ENCODE measurements at regions not wholly inside any gene's neighbourhood (a gene's known extent, or its start where the extent isn't known, plus 50 kb on each side); places are given as distances from the start of the nearest gene placed in this dataset.

DNA sequence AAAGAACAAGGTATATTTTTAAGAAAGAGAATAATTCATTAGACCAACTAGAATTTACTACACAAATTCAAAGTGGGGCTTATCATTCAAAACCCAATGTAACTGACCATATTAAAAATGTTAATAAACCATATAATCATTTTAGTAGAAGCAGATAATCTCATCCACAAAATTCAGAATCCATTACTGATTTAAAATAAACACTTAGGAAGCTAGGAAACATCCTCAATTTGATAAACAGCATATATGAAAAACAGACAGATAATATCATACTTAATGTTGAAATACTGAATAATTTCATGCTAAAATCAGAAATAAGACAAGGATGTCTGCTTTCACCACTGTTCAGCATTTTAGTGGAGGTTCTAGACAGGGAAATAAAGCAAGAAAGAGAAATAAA lies 902.8 kb upstream of the PHF14 start:
- H3K27me3 ChIP-seq (ENCODE audit: control insufficient read depth in 2 of 2, insufficient read depth in 1 of 2, low read length in 1 of 2), result no peaks in the 10 kb centered on the region
- H3K9me3 ChIP-seq (ENCODE audit: control insufficient read depth in 2 of 2, insufficient read depth in 1 of 2, low read length in 1 of 2), result no peaks in the 10 kb centered on the region
- H3K4me1 ChIP-seq (ENCODE audit: control insufficient read depth in 2 of 2, insufficient read depth in 2 of 2, low read length in 2 of 2), result no peaks in the 10 kb centered on the region
- H3K4me3 ChIP-seq (ENCODE audit: low read length in 2 of 2), result no peak overlapping the region
- no peaks in the 10 kb centered on the region for H3K36me3 ChIP-seq (ENCODE audit: control insufficient read depth in 2 of 2, insufficient read depth in 2 of 2, low read length in 1 of 2)
- no peak for DNase-seq (ENCODE audit: low read depth in 6 of 9, low spot score in 9 of 9)
- H3K27ac ChIP-seq (ENCODE audit: low read depth in 1 of 2, low read length in 1 of 2), result no peak overlapping the region

DNA sequence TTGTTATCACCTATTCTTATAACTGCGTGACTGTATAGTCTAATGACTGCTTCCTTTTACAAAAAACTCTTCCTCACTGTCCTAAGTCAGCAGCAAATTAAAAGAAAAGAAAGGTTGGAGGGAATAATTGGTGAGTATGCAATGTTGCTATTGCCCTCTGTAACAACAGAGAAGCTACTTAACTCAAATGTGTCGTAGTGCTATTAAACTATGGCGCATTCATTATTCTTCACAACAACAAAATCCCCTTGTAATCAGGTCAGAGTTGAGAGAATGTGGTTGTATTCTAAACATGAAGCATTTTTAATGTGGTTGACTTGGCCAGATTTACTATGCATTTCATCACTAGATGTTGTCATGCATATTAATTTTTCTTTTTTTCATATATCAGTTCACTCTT lies 897.8 kb upstream of the PHF14 start:
- H3K4me3 ChIP-seq (ENCODE audit: low read length in 2 of 2), result no peak overlapping the region
- no peak for DNase-seq (ENCODE audit: low read depth in 6 of 9, low spot score in 9 of 9)
- 94% methylated on average over 3 of the region's 3 CpGs for WGBS
- H3K36me3 ChIP-seq (ENCODE audit: control insufficient read depth in 2 of 2, insufficient read depth in 2 of 2, low read length in 1 of 2), result no peaks in the 10 kb centered on the region
- H3K4me1 ChIP-seq (ENCODE audit: control insufficient read depth in 2 of 2, insufficient read depth in 2 of 2, low read length in 2 of 2), result no peaks in the 10 kb centered on the region
- H3K27ac ChIP-seq (ENCODE audit: low read depth in 1 of 2, low read length in 1 of 2), result no peak overlapping the region
- H3K27me3 ChIP-seq (ENCODE audit: control insufficient read depth in 2 of 2, insufficient read depth in 1 of 2, low read length in 1 of 2), result no peaks in the 10 kb centered on the region
- peaks cover 0 to 16% of the 10 kb centered on the region in 2 donors for H3K9me3 ChIP-seq (ENCODE audit: control insufficient read depth in 2 of 2, insufficient read depth in 1 of 2, low read length in 1 of 2)

DNA sequence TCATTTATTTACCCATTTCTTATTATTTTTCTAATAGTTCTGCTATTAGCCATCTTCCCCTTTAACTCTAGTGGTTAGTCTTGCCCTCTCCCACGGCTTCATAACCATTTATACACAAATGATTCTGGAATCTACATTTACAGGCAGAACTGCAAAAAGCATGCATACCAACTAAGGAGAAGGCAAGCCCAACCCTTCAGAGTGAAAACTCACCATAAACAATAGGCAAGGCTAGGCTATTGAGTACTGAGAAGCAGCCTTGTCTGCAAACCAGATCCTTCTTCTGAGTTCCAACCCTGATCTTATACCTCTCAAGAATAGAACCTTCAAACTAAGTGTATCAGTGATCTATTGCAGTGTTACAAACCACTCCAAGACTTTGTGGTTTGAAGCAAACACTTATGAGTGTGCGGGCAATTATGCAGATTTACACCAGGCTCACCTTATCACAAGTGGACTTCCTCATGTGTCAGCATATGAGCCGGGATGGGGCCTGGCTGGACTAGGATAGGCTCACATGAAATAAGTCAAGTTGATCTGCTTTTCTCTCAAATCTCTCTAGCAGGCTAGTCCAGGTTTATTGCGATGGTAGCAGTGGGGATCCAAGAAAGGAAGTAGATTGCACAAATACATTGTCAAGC lies 896.9 kb upstream of the PHF14 start:
- WGBS, result 58% methylated on average over 4 of the region's 4 CpGs
- Histone ChIP-seq H3K9me3 (ENCODE audit: control insufficient read depth in 2 of 2, insufficient read depth in 1 of 2, low read length in 1 of 2) (peaks cover 0 to 16% of the 10 kb centered on the region in 2 donors), H3K36me3 (ENCODE audit: control insufficient read depth in 2 of 2, insufficient read depth in 2 of 2, low read length in 1 of 2) (no peaks in the 10 kb centered on the region), H3K27me3 (ENCODE audit: control insufficient read depth in 2 of 2, insufficient read depth in 1 of 2, low read length in 1 of 2) (no peaks in the 10 kb centered on the region), H3K4me3 (ENCODE audit: low read length in 2 of 2) (no peak overlapping the region), H3K4me1 (ENCODE audit: control insufficient read depth in 2 of 2, insufficient read depth in 2 of 2, low read length in 2 of 2) (no peaks in the 10 kb centered on the region), H3K27ac (ENCODE audit: low read depth in 1 of 2, low read length in 1 of 2) (no peak overlapping the region)
- DNase-seq (ENCODE audit: low read depth in 6 of 9, low spot score in 9 of 9), result no peak

DNA sequence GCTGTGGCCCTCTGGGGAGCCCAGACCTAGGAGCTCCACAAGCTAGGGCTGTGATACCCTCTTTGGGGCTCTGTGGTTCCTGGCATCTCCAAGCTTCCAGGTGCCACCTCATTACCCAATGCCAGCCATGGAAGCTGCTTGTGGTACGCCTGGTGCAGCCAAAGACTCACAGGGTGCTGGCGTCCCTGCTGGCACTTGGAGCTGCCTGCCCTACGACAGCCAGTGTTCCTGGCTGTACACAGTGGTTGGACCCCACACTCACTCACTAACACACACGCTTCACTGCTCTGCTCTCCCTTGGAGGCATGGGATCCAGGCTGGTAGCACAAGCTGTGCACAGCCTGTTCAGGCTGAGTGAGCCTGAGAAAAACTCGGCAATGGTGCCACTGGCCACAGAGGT lies 894.1 kb upstream of the PHF14 start:
- H3K4me1 ChIP-seq (ENCODE audit: control insufficient read depth in 2 of 2, insufficient read depth in 2 of 2, low read length in 2 of 2), result no peaks in the 10 kb centered on the region
- 95% methylated on average over 5 of the region's 5 CpGs for WGBS
- no peaks in the 10 kb centered on the region for H3K27me3 ChIP-seq (ENCODE audit: control insufficient read depth in 2 of 2, insufficient read depth in 1 of 2, low read length in 1 of 2)
- H3K4me3 ChIP-seq (ENCODE audit: low read length in 2 of 2), result no peak overlapping the region
- H3K36me3 ChIP-seq (ENCODE audit: control insufficient read depth in 2 of 2, insufficient read depth in 2 of 2, low read length in 1 of 2), result no peaks in the 10 kb centered on the region
- no peak overlapping the region for H3K27ac ChIP-seq (ENCODE audit: low read depth in 1 of 2, low read length in 1 of 2)
- no peak for DNase-seq (ENCODE audit: low read depth in 6 of 9, low spot score in 9 of 9)
- H3K9me3 ChIP-seq (ENCODE audit: control insufficient read depth in 2 of 2, insufficient read depth in 1 of 2, low read length in 1 of 2), result peaks cover 0 to 16% of the 10 kb centered on the region in 2 donors

DNA sequence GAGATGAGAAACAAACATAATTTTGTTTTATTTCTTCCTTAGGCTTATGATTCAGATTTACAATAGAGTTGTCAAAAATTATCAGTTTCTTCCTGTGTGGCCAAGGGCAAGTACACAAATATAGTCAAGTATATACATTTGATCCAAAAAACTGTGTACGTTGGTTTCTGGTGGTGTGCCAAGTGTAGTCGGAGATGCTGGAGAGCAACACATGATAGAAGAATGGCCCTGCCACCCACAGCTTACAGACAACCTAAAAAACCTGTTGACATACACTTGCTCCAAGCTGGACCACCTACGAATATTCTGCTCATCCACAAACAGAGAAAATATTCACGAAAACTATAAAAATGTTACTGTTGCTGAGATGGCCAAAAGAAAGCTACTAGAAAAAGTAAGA lies 890.8 kb upstream of the PHF14 start:
- H3K4me3 ChIP-seq (ENCODE audit: low read length in 2 of 2), result no peak overlapping the region
- no peak overlapping the region for H3K27ac ChIP-seq (ENCODE audit: low read depth in 1 of 2, low read length in 1 of 2)
- no peak for DNase-seq (ENCODE audit: low read depth in 6 of 9, low spot score in 9 of 9)
- no peaks in the 10 kb centered on the region for H3K36me3 ChIP-seq (ENCODE audit: control insufficient read depth in 2 of 2, insufficient read depth in 2 of 2, low read length in 1 of 2)
- no peaks in the 10 kb centered on the region for H3K27me3 ChIP-seq (ENCODE audit: control insufficient read depth in 2 of 2, insufficient read depth in 1 of 2, low read length in 1 of 2)
- no peaks in the 10 kb centered on the region for H3K4me1 ChIP-seq (ENCODE audit: control insufficient read depth in 2 of 2, insufficient read depth in 2 of 2, low read length in 2 of 2)
- H3K9me3 ChIP-seq (ENCODE audit: control insufficient read depth in 2 of 2, insufficient read depth in 1 of 2, low read length in 1 of 2), result peaks cover 0 to 16% of the 10 kb centered on the region in 2 donors
- WGBS, result 93% methylated on average over 4 of the region's 4 CpGs

DNA sequence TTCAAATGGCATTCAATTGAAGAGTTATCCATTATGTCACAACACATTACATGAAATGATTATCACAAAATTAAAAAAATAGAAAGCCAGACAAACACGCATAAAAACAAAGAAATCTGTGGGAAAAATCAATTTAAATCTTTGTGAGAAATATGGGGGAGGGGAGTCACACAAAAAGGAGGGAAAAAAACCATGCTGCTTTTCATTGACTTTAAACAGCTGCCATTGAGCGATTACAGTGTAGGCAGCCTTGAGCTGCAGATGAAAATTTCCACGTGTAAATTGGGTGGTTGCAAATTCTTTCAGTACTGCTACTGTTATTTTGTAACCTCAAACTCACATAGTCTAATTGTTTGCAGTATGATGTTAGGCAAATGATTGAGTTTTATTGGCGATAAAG lies 889.9 kb upstream of the PHF14 start:
- H3K9me3 ChIP-seq (ENCODE audit: control insufficient read depth in 2 of 2, insufficient read depth in 1 of 2, low read length in 1 of 2), result peaks cover 0 to 9% of the 10 kb centered on the region in 2 donors
- WGBS, result 82% methylated on average over 4 of the region's 4 CpGs
- H3K4me1 ChIP-seq (ENCODE audit: control insufficient read depth in 2 of 2, insufficient read depth in 2 of 2, low read length in 2 of 2), result no peaks in the 10 kb centered on the region
- H3K27ac ChIP-seq (ENCODE audit: low read depth in 1 of 2, low read length in 1 of 2), result no peak overlapping the region
- no peaks in the 10 kb centered on the region for H3K27me3 ChIP-seq (ENCODE audit: control insufficient read depth in 2 of 2, insufficient read depth in 1 of 2, low read length in 1 of 2)
- DNase-seq (ENCODE audit: low read depth in 6 of 9, low spot score in 9 of 9), result no peak
- H3K36me3 ChIP-seq (ENCODE audit: control insufficient read depth in 2 of 2, insufficient read depth in 2 of 2, low read length in 1 of 2), result no peaks in the 10 kb centered on the region
- H3K4me3 ChIP-seq (ENCODE audit: low read length in 2 of 2), result no peak overlapping the region

DNA sequence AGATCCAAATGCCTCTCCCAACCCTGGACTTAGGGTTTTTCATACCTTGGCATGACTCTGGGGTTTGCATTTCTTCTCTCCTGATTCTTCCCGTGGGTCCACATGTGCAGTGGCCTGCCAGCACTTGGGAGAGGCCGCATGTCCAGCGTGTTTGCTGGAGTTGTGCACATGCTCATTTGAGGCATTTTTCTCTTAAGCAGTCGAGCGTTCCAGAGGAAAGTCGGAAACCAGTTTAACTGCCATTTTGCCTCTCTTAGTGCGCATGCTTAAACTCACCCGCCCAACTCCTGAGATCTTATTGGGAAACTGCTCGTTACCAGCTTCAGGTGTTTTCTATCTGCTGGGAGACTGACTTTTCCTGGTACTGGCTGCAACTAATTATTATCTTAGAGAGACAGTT lies 888.4 kb upstream of the PHF14 start:
- Histone ChIP-seq H3K4me3 (ENCODE audit: low read length in 2 of 2) (no peak overlapping the region), H3K27me3 (ENCODE audit: control insufficient read depth in 2 of 2, insufficient read depth in 1 of 2, low read length in 1 of 2) (no peaks in the 10 kb centered on the region), H3K36me3 (ENCODE audit: control insufficient read depth in 2 of 2, insufficient read depth in 2 of 2, low read length in 1 of 2) (no peaks in the 10 kb centered on the region), H3K27ac (ENCODE audit: low read depth in 1 of 2, low read length in 1 of 2) (no peak overlapping the region), H3K9me3 (ENCODE audit: control insufficient read depth in 2 of 2, insufficient read depth in 1 of 2, low read length in 1 of 2) (no peaks in the 10 kb centered on the region), H3K4me1 (ENCODE audit: control insufficient read depth in 2 of 2, insufficient read depth in 2 of 2, low read length in 2 of 2) (no peaks in the 10 kb centered on the region)
- WGBS, result 96% methylated on average over 9 of the region's 9 CpGs
- DNase-seq (ENCODE audit: low read depth in 6 of 9, low spot score in 9 of 9), result no peak

DNA sequence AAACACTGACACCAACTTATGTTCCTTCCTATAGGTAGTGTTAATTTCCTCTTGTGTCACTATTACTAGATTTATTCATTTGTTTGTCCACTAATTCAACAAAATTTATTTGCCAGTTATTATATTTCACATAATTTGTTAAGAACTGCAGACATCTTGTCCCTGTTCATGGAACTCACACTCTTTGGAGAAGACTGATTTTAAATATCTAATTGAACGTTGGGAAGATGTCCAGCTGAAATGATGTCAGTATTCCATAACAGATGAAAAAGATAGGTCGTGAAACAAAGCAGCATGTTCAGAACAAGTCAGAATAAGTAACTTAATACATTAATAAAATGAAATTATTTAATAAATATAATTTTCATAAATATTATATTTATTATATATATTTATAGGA lies 873.1 kb upstream of the PHF14 start:
- WGBS, result 82% methylated on average over 2 of the region's 2 CpGs
- no peaks in the 10 kb centered on the region for H3K9me3 ChIP-seq (ENCODE audit: control insufficient read depth in 2 of 2, insufficient read depth in 1 of 2, low read length in 1 of 2)

DNA sequence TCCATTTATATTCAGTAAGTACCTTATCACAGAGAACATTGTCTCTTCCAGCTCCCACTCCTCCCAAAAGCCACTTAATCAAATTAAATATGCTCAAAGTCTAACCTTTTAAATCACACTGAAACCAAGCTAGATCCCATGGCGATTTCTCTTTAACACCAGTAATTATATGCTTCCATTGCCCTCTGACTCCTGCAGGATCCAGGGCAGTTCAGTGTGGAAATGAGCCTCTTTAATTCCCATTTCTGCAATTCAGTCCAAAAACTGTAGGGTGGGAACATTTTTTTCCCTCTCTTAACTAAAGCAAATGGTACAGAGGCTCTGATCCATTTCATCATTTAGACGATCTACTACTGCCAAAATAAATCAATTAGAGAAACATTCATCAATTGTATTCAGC lies 872.3 kb upstream of the PHF14 start:
- no peak for DNase-seq (ENCODE audit: low read depth in 6 of 9, low spot score in 9 of 9)
- Histone ChIP-seq H3K27me3 (ENCODE audit: control insufficient read depth in 2 of 2, insufficient read depth in 1 of 2, low read length in 1 of 2) (no peaks in the 10 kb centered on the region), H3K4me1 (ENCODE audit: control insufficient read depth in 2 of 2, insufficient read depth in 2 of 2, low read length in 2 of 2) (no peaks in the 10 kb centered on the region), H3K9me3 (ENCODE audit: control insufficient read depth in 2 of 2, insufficient read depth in 1 of 2, low read length in 1 of 2) (no peaks in the 10 kb centered on the region), H3K4me3 (ENCODE audit: low read length in 2 of 2) (no peak overlapping the region), H3K27ac (ENCODE audit: low read depth in 1 of 2, low read length in 1 of 2) (no peak overlapping the region), H3K36me3 (ENCODE audit: control insufficient read depth in 2 of 2, insufficient read depth in 2 of 2, low read length in 1 of 2) (no peaks in the 10 kb centered on the region)
- 95% methylated on average over 2 of the region's 2 CpGs for WGBS

More for the DNA sequence above, 873.1 kb upstream of the PHF14 start:
- no peak for DNase-seq (ENCODE audit: low read depth in 6 of 9, low spot score in 9 of 9)
- H3K27ac ChIP-seq (ENCODE audit: low read depth in 1 of 2, low read length in 1 of 2), result no peak overlapping the region
- H3K4me1 ChIP-seq (ENCODE audit: control insufficient read depth in 2 of 2, insufficient read depth in 2 of 2, low read length in 2 of 2), result no peaks in the 10 kb centered on the region
- H3K4me3 ChIP-seq (ENCODE audit: low read length in 2 of 2), result no peak overlapping the region
- no peaks in the 10 kb centered on the region for H3K27me3 ChIP-seq (ENCODE audit: control insufficient read depth in 2 of 2, insufficient read depth in 1 of 2, low read length in 1 of 2)
- no peaks in the 10 kb centered on the region for H3K36me3 ChIP-seq (ENCODE audit: control insufficient read depth in 2 of 2, insufficient read depth in 2 of 2, low read length in 1 of 2)

DNA sequence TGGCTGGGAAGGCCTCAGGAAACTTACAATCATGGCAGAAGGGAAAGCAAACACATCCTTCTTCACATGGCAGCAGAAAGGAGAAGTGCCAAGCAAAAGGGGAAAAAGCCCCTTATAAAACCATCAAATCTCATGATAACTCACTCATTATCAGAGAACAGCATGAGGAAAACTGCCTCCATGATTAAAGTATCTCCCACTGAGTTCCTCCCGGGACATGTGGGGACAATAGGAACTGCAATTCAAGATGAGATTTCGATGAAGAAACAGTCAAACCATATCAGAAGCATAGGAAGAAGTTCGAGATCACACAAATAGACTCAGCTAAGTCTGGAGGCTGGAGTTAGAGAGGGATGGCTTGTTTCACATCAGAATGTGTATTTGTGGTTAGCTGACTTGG lies 869.4 kb upstream of the PHF14 start:
- no peaks in the 10 kb centered on the region for H3K27me3 ChIP-seq (ENCODE audit: control insufficient read depth in 2 of 2, insufficient read depth in 1 of 2, low read length in 1 of 2)
- H3K4me1 ChIP-seq (ENCODE audit: control insufficient read depth in 2 of 2, insufficient read depth in 2 of 2, low read length in 2 of 2), result no peaks in the 10 kb centered on the region
- H3K9me3 ChIP-seq (ENCODE audit: control insufficient read depth in 2 of 2, insufficient read depth in 1 of 2, low read length in 1 of 2), result no peaks in the 10 kb centered on the region
- DNase-seq (ENCODE audit: low read depth in 6 of 9, low spot score in 9 of 9), result no peak
- H3K4me3 ChIP-seq (ENCODE audit: low read length in 2 of 2), result no peak overlapping the region
- no peaks in the 10 kb centered on the region for H3K36me3 ChIP-seq (ENCODE audit: control insufficient read depth in 2 of 2, insufficient read depth in 2 of 2, low read length in 1 of 2)
- no peak overlapping the region for H3K27ac ChIP-seq (ENCODE audit: low read depth in 1 of 2, low read length in 1 of 2)
- whole genome bisulfite sequencing, result 87% methylated on average over 3 of the region's 3 CpGs
